ENCODE measurements at regions not wholly inside any gene's neighbourhood (a gene's known extent, or its start where the extent isn't known, plus 50 kb on each side); places are given as distances from the start of the nearest gene placed in this dataset.

GRCh38 chr2:120941571-120942120 lies 206.0 kb downstream of the GLI2 start:
- TF ChIP-seq CTCF (IDR thresholded peaks at IDR 0.05): no peak
- TF ChIP-seq POLR2A (IDR thresholded peaks at IDR 0.05): no peak
